ENCODE measurements at regions not wholly inside any gene's neighbourhood (a gene's known extent, or its start where the extent isn't known, plus 50 kb on each side); places are given as distances from the start of the nearest gene placed in this dataset.
"Not testable (repeated sequence)": the region's sequence is repeated elsewhere in the genome, so short reads cannot be mapped to it uniquely, and the experiment has no call there.

DNA sequence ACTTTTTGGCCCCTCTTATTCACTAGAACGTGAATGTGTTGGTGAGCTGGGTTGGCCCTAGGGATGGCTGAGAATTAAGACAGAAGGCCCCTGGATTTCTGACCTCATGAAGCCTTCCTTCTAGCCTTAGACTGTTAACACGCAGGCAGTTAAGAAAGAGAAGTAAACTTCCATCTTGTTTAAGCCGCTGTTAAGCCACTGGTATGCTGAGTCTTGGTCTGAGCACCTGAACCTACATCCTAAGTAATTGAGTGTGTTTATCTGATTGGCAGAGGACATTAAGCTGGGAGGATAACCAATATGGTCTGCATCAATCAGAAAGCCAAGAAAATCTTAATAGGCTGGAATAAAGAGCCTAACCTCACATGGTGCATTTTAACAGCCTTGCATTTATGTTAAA is 535.0 kb upstream of the ARID1B start:
- Histone ChIP-seq H3K4me3 (ENCODE audit: low read depth in 1 of 2, low read length in 2 of 2) (no peak overlapping the region), H3K9me3 (ENCODE audit: control insufficient read depth in 1 of 2, low read length in 2 of 2) (no peaks in the 10 kb centered on the region), H3K27ac (ENCODE audit: low read depth, low read length) (no peak overlapping the region), H3K27me3 (ENCODE audit: control insufficient read depth in 1 of 2, insufficient read depth in 2 of 2, low read length in 2 of 2) (no peaks in the 10 kb centered on the region), H3K36me3 (ENCODE audit: control insufficient read depth in 1 of 2, insufficient read depth in 2 of 2, low read length in 2 of 2) (no peaks in the 10 kb centered on the region), H3K4me1 (ENCODE audit: control insufficient read depth in 1 of 2, insufficient read depth in 2 of 2, low read length in 2 of 2) (no peaks in the 10 kb centered on the region), H3K9ac (ENCODE audit: low read depth in 1 of 2, low read length in 2 of 2) (no peak overlapping the region)

- Histone ChIP-seq H3K27ac (ENCODE audit: low read depth, low read length) (no peak overlapping the region), H3K4me1 (ENCODE audit: control insufficient read depth in 1 of 2, insufficient read depth in 2 of 2, low read length in 2 of 2) (no peaks in the 10 kb centered on the region), H3K4me3 (ENCODE audit: low read depth in 1 of 2, low read length in 2 of 2) (no peak overlapping the region), H3K9ac (ENCODE audit: low read depth in 1 of 2, low read length in 2 of 2) (no peak overlapping the region), H3K27me3 (ENCODE audit: control insufficient read depth in 1 of 2, insufficient read depth in 2 of 2, low read length in 2 of 2) (no peaks in the 10 kb centered on the region), H3K36me3 (ENCODE audit: control insufficient read depth in 1 of 2, insufficient read depth in 2 of 2, low read length in 2 of 2) (no peaks in the 10 kb centered on the region), H3K9me3 (ENCODE audit: control insufficient read depth in 1 of 2, low read length in 2 of 2) (no peaks in the 10 kb centered on the region)
Observed at GRCh38 chr6:156231026-156231765, 546.0 kb upstream of the ARID1B start.

- Histone ChIP-seq H3K4me3 (ENCODE audit: low read depth in 1 of 2, low read length in 2 of 2) (no peak overlapping the region), H3K9ac (ENCODE audit: low read depth in 1 of 2, low read length in 2 of 2) (no peak overlapping the region), H3K27me3 (ENCODE audit: control insufficient read depth in 1 of 2, insufficient read depth in 2 of 2, low read length in 2 of 2) (no peaks in the 10 kb centered on the region), H3K9me3 (ENCODE audit: control insufficient read depth in 1 of 2, low read length in 2 of 2) (no peaks in the 10 kb centered on the region), H3K4me1 (ENCODE audit: control insufficient read depth in 1 of 2, insufficient read depth in 2 of 2, low read length in 2 of 2) (no peaks in the 10 kb centered on the region), H3K36me3 (ENCODE audit: control insufficient read depth in 1 of 2, insufficient read depth in 2 of 2, low read length in 2 of 2) (no peaks in the 10 kb centered on the region), H3K27ac (ENCODE audit: low read depth, low read length) (no peak overlapping the region)
Observed at GRCh38 chr6:156219973-156220372, 557.2 kb upstream of the ARID1B start.

DNA sequence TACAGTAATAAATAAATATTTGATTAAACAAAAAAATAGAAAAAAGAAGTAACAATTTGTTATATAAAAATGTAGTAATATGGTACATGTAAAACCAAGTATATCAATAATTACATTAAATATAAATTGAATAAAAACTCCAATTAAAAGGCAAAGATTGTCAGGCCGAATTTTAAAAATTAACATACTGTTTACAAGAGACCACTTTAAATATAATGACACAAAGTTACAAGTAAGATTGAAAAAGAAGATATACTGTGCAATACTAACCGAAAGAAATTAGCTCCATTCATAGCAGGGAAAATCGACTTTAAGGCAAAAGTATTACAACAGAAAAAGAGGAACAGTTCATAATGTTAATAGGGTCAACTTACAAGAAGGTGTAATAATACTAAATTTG is 571.5 kb upstream of the ARID1B start:
- H3K9ac ChIP-seq (ENCODE audit: low read depth in 1 of 2, low read length in 2 of 2) = no peak overlapping the region
- no peaks in the 10 kb centered on the region for H3K27me3 ChIP-seq (ENCODE audit: control insufficient read depth in 1 of 2, insufficient read depth in 2 of 2, low read length in 2 of 2)
- H3K27ac ChIP-seq (ENCODE audit: low read depth, low read length) = no peak overlapping the region
- no peaks in the 10 kb centered on the region for H3K4me1 ChIP-seq (ENCODE audit: control insufficient read depth in 1 of 2, insufficient read depth in 2 of 2, low read length in 2 of 2)
- H3K9me3 ChIP-seq (ENCODE audit: control insufficient read depth in 1 of 2, low read length in 2 of 2) = peaks cover 0 to 5% of the 10 kb centered on the region in 2 donors
- no peaks in the 10 kb centered on the region for H3K36me3 ChIP-seq (ENCODE audit: control insufficient read depth in 1 of 2, insufficient read depth in 2 of 2, low read length in 2 of 2)
- no peak overlapping the region for H3K4me3 ChIP-seq (ENCODE audit: low read depth in 1 of 2, low read length in 2 of 2)

DNA sequence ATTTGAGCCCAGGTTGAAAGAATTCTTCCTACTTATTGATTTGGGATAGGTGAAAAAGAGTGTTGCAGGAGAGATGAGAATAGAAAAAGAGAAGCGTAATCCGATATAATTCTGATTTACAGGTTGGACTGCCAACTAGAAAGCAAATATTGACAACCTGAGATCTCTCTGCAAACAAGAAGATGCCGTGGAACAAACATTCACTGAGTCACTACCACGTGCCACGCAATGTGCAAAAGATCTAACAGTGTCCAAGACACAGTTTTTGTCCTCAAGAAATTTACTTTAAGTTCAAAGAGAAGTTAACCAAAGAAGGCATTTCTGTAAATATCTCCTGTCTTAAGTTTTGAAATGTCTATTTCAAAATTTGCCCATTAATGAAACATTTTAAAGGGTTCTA is 578.0 kb upstream of the ARID1B start:
- Histone ChIP-seq H3K9ac (ENCODE audit: low read depth in 1 of 2, low read length in 2 of 2) (no peak overlapping the region), H3K9me3 (ENCODE audit: control insufficient read depth in 1 of 2, low read length in 2 of 2) (no peaks in the 10 kb centered on the region), H3K4me1 (ENCODE audit: control insufficient read depth in 1 of 2, insufficient read depth in 2 of 2, low read length in 2 of 2) (no peaks in the 10 kb centered on the region), H3K27me3 (ENCODE audit: control insufficient read depth in 1 of 2, insufficient read depth in 2 of 2, low read length in 2 of 2) (no peaks in the 10 kb centered on the region), H3K4me3 (ENCODE audit: low read depth in 1 of 2, low read length in 2 of 2) (no peak overlapping the region), H3K36me3 (ENCODE audit: control insufficient read depth in 1 of 2, insufficient read depth in 2 of 2, low read length in 2 of 2) (no peaks in the 10 kb centered on the region), H3K27ac (ENCODE audit: low read depth, low read length) (no peak overlapping the region)

- no peaks in the 10 kb centered on the region for H3K27me3 ChIP-seq (ENCODE audit: control insufficient read depth in 1 of 2, insufficient read depth in 2 of 2, low read length in 2 of 2)
Observed at GRCh38 chr6:156197513-156197912, 579.7 kb upstream of the ARID1B start.

DNA sequence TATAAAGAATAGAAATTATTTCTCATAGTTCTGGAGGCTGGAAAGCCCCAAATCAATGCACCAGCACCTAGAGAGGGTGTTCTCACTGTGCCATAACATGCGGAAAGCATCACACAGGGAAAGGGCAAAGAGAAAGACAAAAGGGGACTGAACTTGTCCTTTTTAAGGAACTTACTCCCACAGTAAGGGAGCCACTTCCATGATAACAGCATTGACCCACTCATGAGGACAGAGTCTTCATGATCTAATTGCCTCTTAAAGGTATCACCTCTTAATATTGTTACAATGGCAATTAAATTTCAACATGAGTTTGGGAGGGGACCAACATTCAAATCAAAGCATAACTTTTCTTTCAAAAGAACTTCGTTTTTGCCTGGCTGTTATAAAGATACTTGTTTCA is 582.2 kb upstream of the ARID1B start:
- H3K27me3 ChIP-seq (ENCODE audit: control insufficient read depth in 1 of 2, insufficient read depth in 2 of 2, low read length in 2 of 2) = no peaks in the 10 kb centered on the region
- H3K9ac ChIP-seq (ENCODE audit: low read depth in 1 of 2, low read length in 2 of 2) = no peak overlapping the region
- H3K4me3 ChIP-seq (ENCODE audit: low read depth in 1 of 2, low read length in 2 of 2) = no peak overlapping the region
- no peaks in the 10 kb centered on the region for H3K4me1 ChIP-seq (ENCODE audit: control insufficient read depth in 1 of 2, insufficient read depth in 2 of 2, low read length in 2 of 2)
- no peaks in the 10 kb centered on the region for H3K9me3 ChIP-seq (ENCODE audit: control insufficient read depth in 1 of 2, low read length in 2 of 2)
- H3K36me3 ChIP-seq (ENCODE audit: control insufficient read depth in 1 of 2, insufficient read depth in 2 of 2, low read length in 2 of 2) = no peaks in the 10 kb centered on the region
- no peak overlapping the region for H3K27ac ChIP-seq (ENCODE audit: low read depth, low read length)

More at GRCh38 chr6:156197513-156197912, 579.7 kb upstream of the ARID1B start:
- H3K4me1 ChIP-seq (ENCODE audit: control insufficient read depth in 1 of 2, insufficient read depth in 2 of 2, low read length in 2 of 2) = no peaks in the 10 kb centered on the region
- no peaks in the 10 kb centered on the region for H3K9me3 ChIP-seq (ENCODE audit: control insufficient read depth in 1 of 2, low read length in 2 of 2)
- no peaks in the 10 kb centered on the region for H3K36me3 ChIP-seq (ENCODE audit: control insufficient read depth in 1 of 2, insufficient read depth in 2 of 2, low read length in 2 of 2)
- H3K4me3 ChIP-seq (ENCODE audit: low read depth in 1 of 2, low read length in 2 of 2) = no peak overlapping the region
- no peak overlapping the region for H3K27ac ChIP-seq (ENCODE audit: low read depth, low read length)
- no peak overlapping the region for H3K9ac ChIP-seq (ENCODE audit: low read depth in 1 of 2, low read length in 2 of 2)

- H3K4me1 ChIP-seq (ENCODE audit: control insufficient read depth in 1 of 2, insufficient read depth in 2 of 2, low read length in 2 of 2) = no peaks in the 10 kb centered on the region
- H3K36me3 ChIP-seq (ENCODE audit: control insufficient read depth in 1 of 2, insufficient read depth in 2 of 2, low read length in 2 of 2) = no peaks in the 10 kb centered on the region
- H3K27ac ChIP-seq (ENCODE audit: low read depth, low read length) = no peak overlapping the region
- no peaks in the 10 kb centered on the region for H3K27me3 ChIP-seq (ENCODE audit: control insufficient read depth in 1 of 2, insufficient read depth in 2 of 2, low read length in 2 of 2)
- H3K9me3 ChIP-seq (ENCODE audit: control insufficient read depth in 1 of 2, low read length in 2 of 2) = no peaks in the 10 kb centered on the region
- H3K9ac ChIP-seq (ENCODE audit: low read depth in 1 of 2, low read length in 2 of 2) = no peak overlapping the region
- no peak overlapping the region for H3K4me3 ChIP-seq (ENCODE audit: low read depth in 1 of 2, low read length in 2 of 2)
Observed at GRCh38 chr6:156193381-156193780, 583.8 kb upstream of the ARID1B start.

- no peaks in the 10 kb centered on the region for H3K4me1 ChIP-seq (ENCODE audit: control insufficient read depth in 1 of 2, insufficient read depth in 2 of 2, low read length in 2 of 2)
- no peak overlapping the region for H3K4me3 ChIP-seq (ENCODE audit: low read depth in 1 of 2, low read length in 2 of 2)
- no peaks in the 10 kb centered on the region for H3K27me3 ChIP-seq (ENCODE audit: control insufficient read depth in 1 of 2, insufficient read depth in 2 of 2, low read length in 2 of 2)
- no peaks in the 10 kb centered on the region for H3K9me3 ChIP-seq (ENCODE audit: control insufficient read depth in 1 of 2, low read length in 2 of 2)
- no peaks in the 10 kb centered on the region for H3K36me3 ChIP-seq (ENCODE audit: control insufficient read depth in 1 of 2, insufficient read depth in 2 of 2, low read length in 2 of 2)
- no peak overlapping the region for H3K27ac ChIP-seq (ENCODE audit: low read depth, low read length)
- no peak overlapping the region for H3K9ac ChIP-seq (ENCODE audit: low read depth in 1 of 2, low read length in 2 of 2)
Observed at GRCh38 chr6:156191895-156192294, 585.3 kb upstream of the ARID1B start.

DNA sequence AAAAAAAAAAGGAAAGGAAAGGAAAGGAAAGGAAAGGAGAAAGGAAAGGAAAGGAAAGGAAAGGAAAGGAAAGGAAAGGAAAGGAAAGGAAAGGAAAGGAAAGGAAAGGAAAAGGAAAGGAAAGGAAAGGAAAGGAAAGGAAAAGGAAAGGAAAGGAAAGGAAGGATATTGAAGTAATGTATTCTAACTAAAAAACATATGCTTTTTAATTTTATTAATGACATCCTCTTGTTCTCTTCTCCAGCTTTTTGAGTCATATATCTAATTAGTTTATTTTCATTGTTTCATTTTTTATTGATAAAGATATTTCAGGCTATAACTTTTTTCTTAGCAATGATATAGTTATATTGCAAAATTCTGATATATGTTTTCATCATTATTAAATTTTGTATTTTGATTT is 585.8 kb upstream of the ARID1B start:
- not testable (repeated sequence) for H3K4me1 ChIP-seq (ENCODE audit: control insufficient read depth in 1 of 2, insufficient read depth in 2 of 2, low read length in 2 of 2); H3K27me3 ChIP-seq (ENCODE audit: control insufficient read depth in 1 of 2, insufficient read depth in 2 of 2, low read length in 2 of 2); H3K4me3 ChIP-seq (ENCODE audit: low read depth in 1 of 2, low read length in 2 of 2); H3K9ac ChIP-seq (ENCODE audit: low read depth in 1 of 2, low read length in 2 of 2); H3K9me3 ChIP-seq (ENCODE audit: control insufficient read depth in 1 of 2, low read length in 2 of 2); H3K36me3 ChIP-seq (ENCODE audit: control insufficient read depth in 1 of 2, insufficient read depth in 2 of 2, low read length in 2 of 2); H3K27ac ChIP-seq (ENCODE audit: low read depth, low read length)

DNA sequence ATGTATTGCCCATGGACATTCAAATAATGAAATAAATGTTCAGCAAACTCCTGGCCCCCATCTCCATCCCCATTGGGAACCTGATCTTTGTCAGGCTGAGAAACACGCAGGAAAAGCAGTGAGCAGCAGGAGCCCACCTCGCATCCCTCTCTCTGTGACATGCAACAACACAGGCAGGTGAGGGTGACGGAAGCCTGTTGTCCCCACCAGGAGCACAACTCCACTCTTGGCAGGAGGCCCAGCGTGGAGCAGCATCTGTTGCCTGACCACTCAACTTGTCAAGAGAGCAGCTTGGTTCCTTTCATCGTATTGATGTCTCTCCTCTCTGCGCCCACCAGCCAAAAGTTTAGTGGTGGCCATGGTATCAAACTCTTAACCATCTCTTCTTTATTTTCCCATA is 586.9 kb upstream of the ARID1B start:
- no peaks in the 10 kb centered on the region for H3K9me3 ChIP-seq (ENCODE audit: control insufficient read depth in 1 of 2, low read length in 2 of 2)
- no peaks in the 10 kb centered on the region for H3K4me1 ChIP-seq (ENCODE audit: control insufficient read depth in 1 of 2, insufficient read depth in 2 of 2, low read length in 2 of 2)
- H3K27ac ChIP-seq (ENCODE audit: low read depth, low read length) = no peak overlapping the region
- no peaks in the 10 kb centered on the region for H3K36me3 ChIP-seq (ENCODE audit: control insufficient read depth in 1 of 2, insufficient read depth in 2 of 2, low read length in 2 of 2)
- no peak overlapping the region for H3K9ac ChIP-seq (ENCODE audit: low read depth in 1 of 2, low read length in 2 of 2)
- H3K4me3 ChIP-seq (ENCODE audit: low read depth in 1 of 2, low read length in 2 of 2) = no peak overlapping the region
- no peaks in the 10 kb centered on the region for H3K27me3 ChIP-seq (ENCODE audit: control insufficient read depth in 1 of 2, insufficient read depth in 2 of 2, low read length in 2 of 2)

Measured in duodenal mucosa (tissue), 2 donors.